ENCODE measurements at regions not wholly inside any gene's neighbourhood (a gene's known extent, or its start where the extent isn't known, plus 50 kb on each side); places are given as distances from the start of the nearest gene placed in this dataset.

DNA sequence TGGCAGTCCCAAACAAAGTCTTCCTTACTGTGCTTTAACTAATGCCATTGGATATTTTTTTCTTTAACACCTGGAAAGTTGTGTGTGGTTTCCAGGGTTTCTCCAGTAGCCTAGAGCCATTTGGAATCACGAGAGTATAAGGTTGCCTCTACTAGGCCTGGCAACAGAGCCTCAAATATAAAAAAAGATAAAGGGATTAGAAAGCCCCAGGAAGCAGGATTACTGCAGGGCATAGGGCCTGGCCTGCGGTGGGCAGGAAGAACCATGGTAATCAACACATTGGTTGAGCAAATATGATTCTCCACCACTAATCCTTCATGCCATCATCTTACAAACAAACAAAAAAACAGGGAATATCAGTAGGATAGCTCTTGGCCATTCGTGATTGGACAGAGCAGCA is 177.8 kb upstream of the GGTLC1 start:
- Mint-ChIP-seq H3K27me3 (peaks cover 3% of the 10 kb centered on the region), H3K9me3 (ENCODE audit: low read depth) (peaks cover 6% of the 10 kb centered on the region), H3K27ac (no peak overlapping the region), H3K36me3 (ENCODE audit: insufficient read depth) (no peaks in the 10 kb centered on the region), H3K4me1 (ENCODE audit: low read depth) (peaks cover 4% of the 10 kb centered on the region), H3K4me3 (ENCODE audit: low read depth) (no peak overlapping the region)
- no peak for TF ChIP-seq CTCF (IDR thresholded peaks at IDR 0.05; ENCODE audit: unreplicated experiment)
- no peak for DNase-seq (ENCODE audit: low spot score, unreplicated experiment)

DNA sequence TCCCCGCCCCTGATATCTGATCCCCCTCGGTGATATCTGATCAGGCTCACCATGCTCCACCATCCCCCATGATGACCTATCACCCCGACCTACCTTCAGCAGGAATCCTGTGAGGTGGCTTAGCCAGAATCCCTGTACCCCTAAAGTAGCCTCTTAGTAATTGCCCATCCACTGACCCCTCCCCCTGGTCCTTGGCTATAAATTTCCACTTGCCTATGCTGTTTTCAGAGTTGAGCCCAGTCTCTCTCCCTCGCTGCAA is 177.5 kb upstream of the GGTLC1 start:
- H3K36me3 Mint-ChIP-seq (ENCODE audit: insufficient read depth) = no peaks in the 10 kb centered on the region
- no peak for DNase-seq (ENCODE audit: low spot score, unreplicated experiment)

DNA sequence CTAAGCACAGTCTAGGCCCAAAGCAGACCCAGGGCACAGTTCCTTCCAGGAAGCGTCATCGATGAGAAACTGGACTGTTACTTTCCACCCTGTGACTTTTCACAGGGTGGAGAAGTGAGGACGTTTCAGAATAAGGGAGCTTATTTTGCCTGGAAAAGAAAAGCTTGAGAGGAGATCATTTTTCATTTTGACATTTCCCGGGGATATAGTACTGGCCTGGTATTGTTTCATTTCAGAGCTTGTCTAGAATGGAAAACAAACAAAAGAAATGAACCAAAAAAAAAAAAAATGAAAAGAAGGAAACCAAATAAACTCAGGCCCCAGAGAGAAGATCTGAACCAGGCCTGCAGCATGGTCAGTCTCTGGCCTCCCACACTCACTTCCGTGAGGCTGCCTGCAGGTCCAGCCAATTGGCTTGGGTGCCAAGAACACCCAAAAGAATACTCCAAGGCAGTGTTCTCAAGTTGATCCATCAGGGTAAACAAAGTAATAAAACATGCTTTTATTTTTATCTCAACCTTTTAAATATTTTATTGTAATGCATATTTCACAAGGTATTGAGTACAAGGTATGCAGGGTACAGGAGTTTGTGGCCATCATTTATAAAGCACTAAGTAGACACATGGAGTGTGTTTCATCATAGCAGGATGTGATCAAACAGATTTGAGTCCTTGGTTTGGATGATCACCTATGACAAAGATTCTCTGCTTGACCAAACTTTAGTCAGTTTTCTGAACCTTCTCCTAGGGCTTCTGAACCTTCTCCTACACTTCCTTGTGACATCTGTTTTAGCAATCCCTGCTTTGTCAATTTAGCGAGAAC is 176.9 kb upstream of the GGTLC1 start:
- no peak for TF ChIP-seq CTCF (IDR thresholded peaks at IDR 0.05; ENCODE audit: unreplicated experiment)
- Mint-ChIP-seq H3K36me3 (ENCODE audit: insufficient read depth) (no peaks in the 10 kb centered on the region), H3K9me3 (ENCODE audit: low read depth) (peaks cover 4% of the 10 kb centered on the region)

More for the DNA sequence above, 177.5 kb upstream of the GGTLC1 start:
- H3K27ac Mint-ChIP-seq = no peak overlapping the region
- peaks cover 4% of the 10 kb centered on the region for H3K9me3 Mint-ChIP-seq (ENCODE audit: low read depth)
- peaks cover 3% of the 10 kb centered on the region for H3K27me3 Mint-ChIP-seq
- H3K4me3 Mint-ChIP-seq (ENCODE audit: low read depth) = no peak overlapping the region
- peaks cover 4% of the 10 kb centered on the region for H3K4me1 Mint-ChIP-seq (ENCODE audit: low read depth)
- TF ChIP-seq CTCF (IDR thresholded peaks at IDR 0.05; ENCODE audit: unreplicated experiment) = no peak

DNA sequence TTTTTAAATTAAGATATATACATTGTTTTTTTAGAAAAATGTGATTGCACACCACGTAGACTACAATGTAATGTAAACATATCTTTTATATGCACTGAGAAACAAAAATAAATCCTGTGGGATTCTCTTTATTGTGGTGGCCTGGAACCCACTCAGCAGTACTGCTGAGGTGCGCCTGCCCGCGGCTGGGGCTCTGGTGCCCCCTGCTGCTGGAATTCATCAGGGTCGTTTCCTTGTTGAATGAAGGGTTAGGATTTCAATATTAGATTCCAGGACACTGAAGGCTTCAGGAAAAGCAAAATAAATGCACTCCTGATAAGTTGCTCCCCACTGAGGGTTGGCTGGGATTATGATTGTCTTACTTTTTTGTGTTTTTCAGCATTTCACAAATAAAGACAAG is 175.8 kb upstream of the GGTLC1 start:
- peak; percentile 63 for TF ChIP-seq CTCF (IDR thresholded peaks at IDR 0.05; ENCODE audit: unreplicated experiment)
- no peak for DNase-seq (ENCODE audit: low spot score, unreplicated experiment)
- Mint-ChIP-seq H3K27ac (no peak overlapping the region), H3K27me3 (peaks cover 3% of the 10 kb centered on the region), H3K36me3 (ENCODE audit: insufficient read depth) (no peaks in the 10 kb centered on the region), H3K4me1 (ENCODE audit: low read depth) (peaks cover 4% of the 10 kb centered on the region), H3K4me3 (ENCODE audit: low read depth) (no peak overlapping the region), H3K9me3 (ENCODE audit: low read depth) (peaks cover 4% of the 10 kb centered on the region)

More for the DNA sequence above, 176.9 kb upstream of the GGTLC1 start:
- peaks cover 3% of the 10 kb centered on the region for H3K27me3 Mint-ChIP-seq
- no peak for DNase-seq (ENCODE audit: low spot score, unreplicated experiment)
- no peak overlapping the region for H3K4me3 Mint-ChIP-seq (ENCODE audit: low read depth)
- H3K27ac Mint-ChIP-seq = no peak overlapping the region
- H3K4me1 Mint-ChIP-seq (ENCODE audit: low read depth) = peaks cover 4% of the 10 kb centered on the region

- no peak overlapping the region for H3K27ac Mint-ChIP-seq
- H3K27me3 Mint-ChIP-seq = peaks cover 3% of the 10 kb centered on the region
- H3K4me3 Mint-ChIP-seq (ENCODE audit: low read depth) = no peak overlapping the region
- H3K9me3 Mint-ChIP-seq (ENCODE audit: low read depth) = peaks cover 4% of the 10 kb centered on the region
- peaks cover 4% of the 10 kb centered on the region for H3K4me1 Mint-ChIP-seq (ENCODE audit: low read depth)
- no peak for DNase-seq (ENCODE audit: low spot score, unreplicated experiment)
- no peaks in the 10 kb centered on the region for H3K36me3 Mint-ChIP-seq (ENCODE audit: insufficient read depth)
- no peak for TF ChIP-seq CTCF (IDR thresholded peaks at IDR 0.05; ENCODE audit: unreplicated experiment)
These were observed 174.9 kb upstream of the GGTLC1 start for GRCh38 chr20:24163506-24163905.

Measured in progenitor cell of endocrine pancreas (in vitro differentiated cells).